ENCODE measurements at regions not wholly inside any gene's neighbourhood (a gene's known extent, or its start where the extent isn't known, plus 50 kb on each side); places are given as distances from the start of the nearest gene placed in this dataset.

GRCh38 chr10:107931808-107932207 lies 767.3 kb upstream of the SORCS1 start:
- no peak overlapping the region for H2AK5ac ChIP-seq (ENCODE audit: low read depth, low read length)
- intact Hi-C loops (cut with micrococcal nuclease): no loop called here
- H2AK9ac ChIP-seq (replicated peaks; ENCODE audit: low read depth, low read length, poor library complexity): no peak overlapping the region
- BruUV-seq (replicated peaks): no TSS peak
- no peak overlapping the region for H3K4me3 ChIP-seq (ENCODE audit: insufficient read depth, low read depth, low read length)
- H3K4ac ChIP-seq (ENCODE audit: low read depth, low read length): no peak overlapping the region
- POLR2A ChIA-PET (ENCODE audit: unreplicated experiment): no interaction called here
- H3K23ac ChIP-seq (ENCODE audit: low read depth, low read length): no peak overlapping the region
- H4K20me1 ChIP-seq (ENCODE audit: insufficient read depth, low read length): no peaks in the 10 kb centered on the region
- no CpG with 5 or more reads among the region's 1 CpG for WGBS, 2 experiments (ENCODE audit: extremely low coverage in 2 of 2, insufficient read length in 1 of 2)
- H4K91ac ChIP-seq (ENCODE audit: insufficient read depth, low read depth, low read length): no peak overlapping the region
- no peak overlapping the region for H3K56ac ChIP-seq (ENCODE audit: extremely low read depth, insufficient read depth, low read length)
- no peak overlapping the region for H3K9ac ChIP-seq (ENCODE audit: low read depth, low read length)
- H2BK20ac ChIP-seq (ENCODE audit: low read depth, low read length): no peak overlapping the region
- no peak overlapping the region for H2BK120ac ChIP-seq (ENCODE audit: low read depth, low read length)
- no peaks in the 10 kb centered on the region for H3K9me3 ChIP-seq (ENCODE audit: control insufficient read depth, insufficient read depth, low read length)
- H3K27ac ChIP-seq (ENCODE audit: insufficient read depth, low read length): no peak overlapping the region
- no peak overlapping the region for H2BK15ac ChIP-seq (ENCODE audit: low read depth, low read length)
- H2AFZ ChIP-seq (replicated peaks; ENCODE audit: low read length, poor library complexity): no peak overlapping the region
- no peak overlapping the region for H3K18ac ChIP-seq (ENCODE audit: low read depth, low read length)
- DNase-seq: no peak
- H2BK5ac ChIP-seq (ENCODE audit: low read depth, low read length, poor library complexity, severe bottlenecking): no peak overlapping the region
- H4K5ac ChIP-seq (ENCODE audit: low read depth, low read length): no peak overlapping the region
- H3K4me1 ChIP-seq (ENCODE audit: control insufficient read depth, insufficient read depth, low read length): no peaks in the 10 kb centered on the region
- in situ Hi-C loops (cut with MboI; ENCODE audit: low sequenced_read_pairs): no loop called here
- CTCF ChIA-PET: no interaction called here
- H3K79me1 ChIP-seq (ENCODE audit: low read depth in 1 of 2, low read length in 2 of 2): no peaks in the 10 kb centered on the region
- TF ChIP-seq, protein P1, sequence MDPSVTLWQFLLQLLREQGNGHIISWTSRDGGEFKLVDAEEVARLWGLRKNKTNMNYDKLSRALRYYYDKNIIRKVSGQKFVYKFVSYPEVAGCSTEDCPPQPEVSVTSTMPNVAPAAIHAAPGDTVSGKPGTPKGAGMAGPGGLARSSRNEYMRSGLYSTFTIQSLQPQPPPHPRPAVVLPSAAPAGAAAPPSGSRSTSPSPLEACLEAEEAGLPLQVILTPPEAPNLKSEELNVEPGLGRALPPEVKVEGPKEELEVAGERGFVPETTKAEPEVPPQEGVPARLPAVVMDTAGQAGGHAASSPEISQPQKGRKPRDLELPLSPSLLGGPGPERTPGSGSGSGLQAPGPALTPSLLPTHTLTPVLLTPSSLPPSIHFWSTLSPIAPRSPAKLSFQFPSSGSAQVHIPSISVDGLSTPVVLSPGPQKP (IDR thresholded peaks at IDR 0.05; ENCODE audit: borderline replicate concordance, low read depth, low read length): no peak
- TF ChIP-seq RFX5 (IDR thresholded peaks at IDR 0.05; ENCODE audit: low read depth, low read length) (no peak), FOS (IDR thresholded peaks at IDR 0.05; ENCODE audit: low read depth, low read length) (no peak), MAFK (IDR thresholded peaks at IDR 0.05; ENCODE audit: low read depth, low read length) (no peak)
- H3K4me2 ChIP-seq (ENCODE audit: low read depth, low read length): no peak overlapping the region
- H4K8ac ChIP-seq (ENCODE audit: low read depth in 2 of 2, low read length in 2 of 2): no peak overlapping the region
- H3K9me1 ChIP-seq (ENCODE audit: insufficient read depth, low read length): no peaks in the 10 kb centered on the region
- dilution Hi-C loops (cut with HindIII; ENCODE audit: low sequenced_read_pairs, unreplicated experiment): no loop called here
- no peaks in the 10 kb centered on the region for H3K36me3 ChIP-seq (ENCODE audit: control insufficient read depth, insufficient read depth, low read length)
- H3K27me3 ChIP-seq (ENCODE audit: control insufficient read depth, insufficient read depth, low read length): no peaks in the 10 kb centered on the region
- H3K14ac ChIP-seq (replicated peaks; ENCODE audit: low read depth, low read length): no peak overlapping the region
- no peak for ATAC-seq (ENCODE audit: low read depth)

Data from IMR-90 (cell line).